Cardiac fibroblast (primary cell): ENCODE measurements at regions not wholly inside any gene's neighbourhood (a gene's known extent, or its start where the extent isn't known, plus 50 kb on each side); places are given as distances from the start of the nearest gene placed in this dataset.

Experiments used
- DNase-seq, 2 donors: peaks; one replicate each; pipeline versions ENCODE4 v3.0.0 to v3.0.0-alpha.2; 2010; ENCODE audit warnings: low read depth in 2 of 2
- H3K4me3 ChIP-seq, 2 donors: replicated peaks in 1 of 2; 1 replicate in 1 of 2; 2 replicates in 1 of 2; pipeline ENCODE4 v1.5.1; 2011; ENCODE audit warnings: low read depth in 2 of 2, low read length in 2 of 2, mild to moderate bottlenecking in 2 of 2, moderate library complexity in 1 of 2
- CTCF ChIP-seq: IDR thresholded peaks from one replicate; pipeline ENCODE4 v1.5.1; 2011; ENCODE audit warnings: low read depth, mild to moderate bottlenecking, low read length, inconsistent platforms

GRCh38 chr14:84390010-84390409 is 1139.9 kb upstream of the FLRT2 start:
- no peak for DNase-seq
- TF ChIP-seq CTCF = no peak
- no peak overlapping the region for H3K4me3 ChIP-seq

GRCh38 chr14:84397631-84398030 is 1132.3 kb upstream of the FLRT2 start:
- no peak overlapping the region for H3K4me3 ChIP-seq
- no peak for TF ChIP-seq CTCF
- DNase-seq = no peak

- H3K4me3 ChIP-seq = no peak overlapping the region
- DNase-seq = no peak
- TF ChIP-seq CTCF = no peak
Measured at GRCh38 chr14:84399296-84399910, 1130.5 kb upstream of the FLRT2 start.

- no peak overlapping the region for H3K4me3 ChIP-seq
- no peak for TF ChIP-seq CTCF
- DNase-seq = peak in 1 of 2 donors; percentile 2
Measured at GRCh38 chr14:84401631-84402030, 1128.3 kb upstream of the FLRT2 start.

- TF ChIP-seq CTCF = no peak
- no peak for DNase-seq
- no peak overlapping the region for H3K4me3 ChIP-seq
Measured at GRCh38 chr14:84403585-84403984, 1126.4 kb upstream of the FLRT2 start.

GRCh38 chr14:84404246-84404645 is 1125.7 kb upstream of the FLRT2 start:
- no peak for TF ChIP-seq CTCF
- DNase-seq = no peak
- H3K4me3 ChIP-seq = no peak overlapping the region

GRCh38 chr14:84409435-84409834 is 1120.5 kb upstream of the FLRT2 start:
- no peak for TF ChIP-seq CTCF
- no peak overlapping the region for H3K4me3 ChIP-seq
- DNase-seq = peak; percentile 9 to 45
